Occipital lobe (tissue), 1 donor: ENCODE measurements at regions not wholly inside any gene's neighbourhood (a gene's known extent, or its start where the extent isn't known, plus 50 kb on each side); places are given as distances from the start of the nearest gene placed in this dataset.

ENCODE experiments used
- DNase-seq: peaks from one replicate; lab custom pipeline; 2025; lab: John Stamatoyannopoulos, UW

- DNase-seq, result no peak
These were observed 50.2 kb upstream of the FSTL4 start for GRCh38 chr5:133662578-133662977.
